Esophagus squamous epithelium (tissue), 4 donors: ENCODE measurements at regions not wholly inside any gene's neighbourhood (a gene's known extent, or its start where the extent isn't known, plus 50 kb on each side); places are given as distances from the start of the nearest gene placed in this dataset.

Source experiments
- POLR2A ChIP-seq, 4 donors: fragments of 450-650 bp; IDR thresholded peaks; one replicate each; pipeline ENCODE4 v1.6.1; 2017; ENCODE audit warnings: antibody characterized with exemption in 4 of 4, mild to moderate bottlenecking in 4 of 4, moderate library complexity in 3 of 4
- TF ChIP-seq, protein P1 (sequence below), 6 experiments: fragments of 450-650 bp in 4 of 6; fragments of 200-600 bp in 2 of 6; sonication (generic) in 2 of 6; IDR thresholded peaks; one replicate each; pipeline ENCODE4 v1.5.1; 2016 to 2019; ENCODE audit warnings: antibody characterized with exemption in 6 of 6, mild to moderate bottlenecking in 4 of 6, moderate library complexity in 4 of 6

GRCh38 chr14:35958499-35958898, 132.4 kb downstream of the BRMS1L start:
- TF ChIP-seq, protein P1, sequence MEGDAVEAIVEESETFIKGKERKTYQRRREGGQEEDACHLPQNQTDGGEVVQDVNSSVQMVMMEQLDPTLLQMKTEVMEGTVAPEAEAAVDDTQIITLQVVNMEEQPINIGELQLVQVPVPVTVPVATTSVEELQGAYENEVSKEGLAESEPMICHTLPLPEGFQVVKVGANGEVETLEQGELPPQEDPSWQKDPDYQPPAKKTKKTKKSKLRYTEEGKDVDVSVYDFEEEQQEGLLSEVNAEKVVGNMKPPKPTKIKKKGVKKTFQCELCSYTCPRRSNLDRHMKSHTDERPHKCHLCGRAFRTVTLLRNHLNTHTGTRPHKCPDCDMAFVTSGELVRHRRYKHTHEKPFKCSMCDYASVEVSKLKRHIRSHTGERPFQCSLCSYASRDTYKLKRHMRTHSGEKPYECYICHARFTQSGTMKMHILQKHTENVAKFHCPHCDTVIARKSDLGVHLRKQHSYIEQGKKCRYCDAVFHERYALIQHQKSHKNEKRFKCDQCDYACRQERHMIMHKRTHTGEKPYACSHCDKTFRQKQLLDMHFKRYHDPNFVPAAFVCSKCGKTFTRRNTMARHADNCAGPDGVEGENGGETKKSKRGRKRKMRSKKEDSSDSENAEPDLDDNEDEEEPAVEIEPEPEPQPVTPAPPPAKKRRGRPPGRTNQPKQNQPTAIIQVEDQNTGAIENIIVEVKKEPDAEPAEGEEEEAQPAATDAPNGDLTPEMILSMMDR (IDR thresholded peaks at IDR 0.05): no peak
- TF ChIP-seq POLR2A (IDR thresholded peaks at IDR 0.05): no peak
